GM23338 (cell line): ENCODE measurements at regions not wholly inside any gene's neighbourhood (a gene's known extent, or its start where the extent isn't known, plus 50 kb on each side); places are given as distances from the start of the nearest gene placed in this dataset.

ENCODE experiments used
- ATAC-seq: fragments of 200-7000 bp; cut with Tn5 transposase; 3 replicates; pipeline ENCODE4 v1.9.1; 2020
- DNase-seq: peaks from one replicate; pipeline ENCODE4 v3.0.0-alpha.2; 2015; ENCODE audit warnings: low spot score
- H2AFZ ChIP-seq: fragments of 200-600 bp; sonication (generic); 2 replicates; pipeline ENCODE4 v1.8.0; 2016; ENCODE audit warnings: antibody characterized with exemption, mild to moderate bottlenecking, moderate library complexity
- H3F3A ChIP-seq: fragments of 200-600 bp; sonication (generic); replicated peaks from 2 replicates; pipeline ENCODE4 v1.8.0; 2017; ENCODE audit warnings: antibody characterized with exemption, mixed run types, low read depth
- H3K27ac ChIP-seq: fragments of 200-600 bp; sonication (generic); 2 replicates; pipeline ENCODE4 v1.6.1; 2016; ENCODE audit warnings: low read depth
- H3K27me3 ChIP-seq: fragments of 200-600 bp; sonication (generic); 2 replicates; pipeline ENCODE4 v1.8.0; 2016; ENCODE audit warnings: mild to moderate bottlenecking, mixed run types, moderate library complexity; ENCODE audit not compliant: insufficient read depth
- H3K36me3 ChIP-seq: fragments of 200-600 bp; sonication (generic); 2 replicates; pipeline ENCODE4 v1.8.0; 2016; ENCODE audit warnings: mild to moderate bottlenecking; ENCODE audit not compliant: insufficient read depth
- H3K4me1 ChIP-seq: fragments of 200-600 bp; sonication (generic); 2 replicates; pipeline ENCODE4 v1.8.0; 2016; ENCODE audit warnings: mild to moderate bottlenecking, moderate library complexity; ENCODE audit not compliant: insufficient read depth
- H3K4me2 ChIP-seq: fragments of 200-600 bp; sonication (generic); 2 replicates; pipeline ENCODE4 v1.7.1; 2017; ENCODE audit warnings: mixed run types
- H3K4me3 ChIP-seq: fragments of 200-600 bp; sonication (generic); 2 replicates; pipeline ENCODE4 v1.6.1; 2016; ENCODE audit warnings: mixed run types
- H3K79me2 ChIP-seq: fragments of 200-600 bp; sonication (generic); replicated peaks from 2 replicates; pipeline ENCODE4 v1.8.0; 2017; ENCODE audit warnings: mild to moderate bottlenecking; ENCODE audit not compliant: insufficient read depth
- H3K9me2 ChIP-seq: fragments of 200-600 bp; sonication (generic); 2 replicates; pipeline ENCODE4 v1.8.0; 2017; ENCODE audit not compliant: insufficient read depth
- H4K20me1 ChIP-seq: fragments of 200-600 bp; sonication (generic); replicated peaks from 2 replicates; pipeline ENCODE4 v1.8.0; 2017; ENCODE audit warnings: mild to moderate bottlenecking; ENCODE audit not compliant: insufficient read depth
- H3K27ac Mint-ChIP-seq: 2 replicates; pipeline ENCODE4 v1.8.0; 2020; ENCODE audit warnings: inconsistent platforms, mild to moderate bottlenecking, moderate library complexity, mixed read lengths
- H3K27me3 Mint-ChIP-seq: 3 replicates; pipeline ENCODE4 v1.8.0; 2022; ENCODE audit warnings: low read depth, mild to moderate bottlenecking, moderate library complexity, mixed read lengths, inconsistent platforms; ENCODE audit not compliant: insufficient read depth, poor library complexity
- H3K36me3 Mint-ChIP-seq: 3 replicates; pipeline ENCODE4 v1.8.0; 2021; ENCODE audit warnings: low read depth, mild to moderate bottlenecking, inconsistent platforms, moderate library complexity, mixed read lengths
- H3K4me1 Mint-ChIP-seq: 3 replicates; pipeline ENCODE4 v1.8.0; 2020; ENCODE audit warnings: mild to moderate bottlenecking, inconsistent platforms, mixed read lengths
- H3K4me3 Mint-ChIP-seq: 3 replicates; pipeline ENCODE4 v1.8.0; 2021; ENCODE audit warnings: moderate library complexity, mild to moderate bottlenecking, inconsistent platforms, mixed read lengths
- H3K9me3 Mint-ChIP-seq: 3 replicates; pipeline ENCODE4 v1.8.0; 2020; ENCODE audit warnings: moderate library complexity, mild to moderate bottlenecking, inconsistent platforms, mixed read lengths
- CREB1 ChIP-seq: fragments of 250-450 bp; sonication (Bioruptor Pico); IDR thresholded peaks from 2 replicates; pipeline ENCODE4 v1.5.0; 2020; ENCODE audit warnings: low read depth, mild to moderate bottlenecking, moderate library complexity
- CTCF ChIP-seq, 2 experiments: fragments of 200-600 bp in 1 of 2; sonication (generic) in 1 of 2; conservative IDR thresholded peaks; 2 replicates each; pipeline versions ENCODE4 v1.5.1 to v1.6.1; 2016 to 2017; ENCODE audit warnings: antibody characterized with exemption in 2 of 2, low read depth in 2 of 2, mild to moderate bottlenecking in 2 of 2, moderate library complexity in 1 of 2
- ETS1 ChIP-seq: IDR thresholded peaks from 2 replicates; pipeline ENCODE4 v1.6.1; 2016; ENCODE audit warnings: antibody characterized with exemption
- EZH2 ChIP-seq: fragments of 200-600 bp; sonication (generic); IDR thresholded peaks from one replicate; pipeline ENCODE4 v1.8.0; 2017; ENCODE audit warnings: antibody characterized with exemption, mild to moderate bottlenecking, low read depth; ENCODE audit not compliant: unreplicated experiment
- EZH2phosphoT487 ChIP-seq: fragments of 200-600 bp; sonication (generic); IDR thresholded peaks from one replicate; pipeline ENCODE4 v1.8.1; 2018; ENCODE audit warnings: antibody characterized with exemption; ENCODE audit not compliant: unreplicated experiment
- JUNB ChIP-seq: IDR thresholded peaks from one replicate; pipeline ENCODE4 v1.6.1; 2016; ENCODE audit warnings: antibody characterized with exemption; ENCODE audit not compliant: unreplicated experiment
- NANOG ChIP-seq: IDR thresholded peaks from 2 replicates; pipeline ENCODE4 v1.6.1; 2016; ENCODE audit warnings: antibody characterized with exemption, borderline replicate concordance
- POLR2AphosphoS5 ChIP-seq: IDR thresholded peaks from 2 replicates; pipeline ENCODE4 v1.6.1; 2016; ENCODE audit warnings: antibody characterized with exemption, low read depth
- REST ChIP-seq: IDR thresholded peaks from one replicate; pipeline ENCODE4 v1.6.1; 2018; ENCODE audit warnings: antibody characterized with exemption; ENCODE audit not compliant: unreplicated experiment
- STAT1 ChIP-seq: IDR thresholded peaks from one replicate; pipeline ENCODE4 v1.6.1; 2016; ENCODE audit warnings: antibody characterized with exemption; ENCODE audit not compliant: unreplicated experiment
- ZNF114 ChIP-seq: fragments of 250-450 bp; sonication (Bioruptor Pico); IDR thresholded peaks from 2 replicates; pipeline ENCODE4 v1.5.0; 2020; ENCODE audit warnings: mild to moderate bottlenecking, moderate library complexity
- ZNF331 ChIP-seq: fragments of 250-450 bp; sonication (Bioruptor Pico); IDR thresholded peaks from 2 replicates; pipeline ENCODE4 v1.5.0; 2020; ENCODE audit warnings: low read depth, mild to moderate bottlenecking, moderate library complexity
- ZNF462 ChIP-seq: fragments of 250-450 bp; sonication (Bioruptor Pico); IDR thresholded peaks from 2 replicates; pipeline ENCODE4 v1.5.0; 2020; ENCODE audit warnings: mild to moderate bottlenecking, moderate library complexity

- H4K20me1 ChIP-seq, result no peaks in the 10 kb centered on the region
- H3K27me3 ChIP-seq, result no peaks in the 10 kb centered on the region
- no peaks in the 10 kb centered on the region for H3K9me3 Mint-ChIP-seq
- no peaks in the 10 kb centered on the region for H3K27me3 Mint-ChIP-seq
- H3K4me1 Mint-ChIP-seq, result peaks cover 10% of the 10 kb centered on the region
- no peaks in the 10 kb centered on the region for H3K9me2 ChIP-seq
- DNase-seq (no peak), ATAC-seq (no peak)
- no peaks in the 10 kb centered on the region for H3K79me2 ChIP-seq
- peaks cover 14% of the 10 kb centered on the region for H3K4me1 ChIP-seq
- no peaks in the 10 kb centered on the region for H3K36me3 ChIP-seq
- no peaks in the 10 kb centered on the region for H3F3A ChIP-seq
- H3K27ac ChIP-seq, result no peak overlapping the region
- no peak overlapping the region for H3K4me3 Mint-ChIP-seq
- no peak overlapping the region for H3K4me3 ChIP-seq
- no peak for TF ChIP-seq EZH2
- TF ChIP-seq NANOG, result no peak
- no peak for TF ChIP-seq STAT1
- no peak for TF ChIP-seq EZH2phosphoT487
- no peak for TF ChIP-seq ZNF114
- TF ChIP-seq CREB1, result no peak
- TF ChIP-seq ZNF331 (CRISPR knock-in tag), result no peak
- no peak for TF ChIP-seq POLR2AphosphoS5
- no peak for TF ChIP-seq CTCF (conservative IDR thresholded peaks at IDR 0.05; ENCODE audit: low read depth in 2 of 2)
- no peak for TF ChIP-seq JUNB
- TF ChIP-seq ETS1, result no peak
- TF ChIP-seq REST, result no peak
- TF ChIP-seq ZNF462 (CRISPR knock-in tag), result no peak
- no peak overlapping the region for H3K4me2 ChIP-seq
- no peaks in the 10 kb centered on the region for H3K36me3 Mint-ChIP-seq
- H3K27ac Mint-ChIP-seq, result no peak overlapping the region
- peak overlapping the region; percentile 9; the same call in 1 of the 2 replicates for H2AFZ ChIP-seq
These were observed 267.7 kb upstream of the BCHE start for GRCh38 chr3:166104938-166105337.
